ENCODE measurements at regions not wholly inside any gene's neighbourhood (a gene's known extent, or its start where the extent isn't known, plus 50 kb on each side); places are given as distances from the start of the nearest gene placed in this dataset.

DNA sequence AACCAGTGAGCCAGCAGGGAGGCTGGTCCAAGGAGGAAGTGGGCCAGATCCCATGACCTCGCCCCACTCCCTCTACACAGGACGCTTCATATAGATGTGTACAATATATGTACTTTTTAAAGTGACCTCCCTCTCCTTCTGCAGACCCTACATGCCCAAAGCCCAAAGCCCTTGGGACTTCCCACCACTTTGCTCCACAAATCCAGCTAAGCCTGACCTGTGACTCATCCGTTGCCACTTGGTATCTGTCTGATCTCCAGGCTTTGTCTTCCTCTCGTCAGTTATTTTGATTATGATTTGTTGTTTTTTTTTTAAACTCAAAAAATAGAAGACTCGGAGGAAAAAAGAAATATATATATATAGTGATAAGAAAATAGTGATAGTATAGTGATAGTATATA, 470.8 kb downstream of the KCNJ3 start:
- Histone ChIP-seq H3K4me1 (no peaks in the 10 kb centered on the region), H3K36me3 (no peaks in the 10 kb centered on the region), H3K27me3 (no peaks in the 10 kb centered on the region), H3K27ac (no peak overlapping the region), H3K9me3 (no peaks in the 10 kb centered on the region), H3K4me3 (no peak overlapping the region)
- intact Hi-C loops (cut with DNase I), result no loop called here
- no peak for DNase-seq
- TF ChIP-seq CTCF (IDR thresholded peaks at IDR 0.05), result no peak
- WGBS, 2 donors, result 64 to 76% methylated on average over 5 of the region's 5 CpGs

DNA sequence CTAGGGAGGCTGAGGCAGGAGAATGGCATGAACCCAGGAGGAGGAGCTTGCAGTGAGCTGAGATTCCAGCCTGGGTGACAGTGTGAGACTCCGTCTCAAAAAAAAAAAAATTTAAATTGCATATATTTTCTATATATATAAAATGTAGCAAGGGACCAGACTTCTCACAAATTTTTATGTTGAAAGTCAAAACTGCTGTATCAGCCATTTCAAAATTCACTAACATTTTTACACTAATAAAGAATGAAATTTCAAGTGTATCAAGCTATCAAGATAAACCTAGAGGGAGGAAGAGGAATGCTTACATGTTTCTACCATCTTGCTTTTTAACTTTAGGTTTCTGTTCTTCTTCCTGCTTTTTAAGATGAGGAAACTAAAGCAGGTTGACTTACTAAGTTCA, 464.0 kb downstream of the KCNJ3 start:
- Histone ChIP-seq H3K27ac (no peak overlapping the region), H3K9me3 (no peaks in the 10 kb centered on the region), H3K4me1 (no peaks in the 10 kb centered on the region), H3K36me3 (no peaks in the 10 kb centered on the region), H3K4me3 (no peak overlapping the region), H3K27me3 (no peaks in the 10 kb centered on the region)
- no peak for TF ChIP-seq POLR2A (IDR thresholded peaks at IDR 0.05)
- TF ChIP-seq CTCF (IDR thresholded peaks at IDR 0.05), result no peak
- DNase-seq, result no peak
- intact Hi-C loops (cut with DNase I), result no loop called here
- 82 to 94% methylated on average over 1 of the region's 1 CpG for WGBS, 2 donors

- Histone ChIP-seq H3K27me3 (no peaks in the 10 kb centered on the region), H3K27ac (no peak overlapping the region), H3K4me1 (no peaks in the 10 kb centered on the region), H3K9me3 (no peaks in the 10 kb centered on the region), H3K36me3 (no peaks in the 10 kb centered on the region), H3K4me3 (no peak overlapping the region)
- DNase-seq, result no peak
- intact Hi-C loops (cut with DNase I), result no loop called here
- TF ChIP-seq CTCF (IDR thresholded peaks at IDR 0.05) (no peak), POLR2A (IDR thresholded peaks at IDR 0.05) (no peak)
Measured at GRCh38 chr2:155161314-155161713, 462.8 kb downstream of the KCNJ3 start.

- TF ChIP-seq POLR2A (IDR thresholded peaks at IDR 0.05) (no peak), CTCF (IDR thresholded peaks at IDR 0.05) (no peak)
- 53 to 72% methylated on average over 2 of the region's 2 CpGs for WGBS, 2 donors
- no peaks in the 10 kb centered on the region for H3K36me3 ChIP-seq
- H3K27ac ChIP-seq, result no peak overlapping the region
- DNase-seq, result no peak
- no peak overlapping the region for H3K4me3 ChIP-seq
- no peaks in the 10 kb centered on the region for H3K9me3 ChIP-seq
- no peaks in the 10 kb centered on the region for H3K27me3 ChIP-seq
- intact Hi-C loops (cut with DNase I), result no loop called here
- H3K4me1 ChIP-seq, result no peaks in the 10 kb centered on the region
Measured at GRCh38 chr2:155157711-155158110, 459.2 kb downstream of the KCNJ3 start.

- DNase-seq, result no peak
- 44 to 50% methylated on average over 3 of the region's 3 CpGs for WGBS, 2 donors
- no peak overlapping the region for H3K27ac ChIP-seq
Measured at GRCh38 chr2:155157065-155157464, 458.6 kb downstream of the KCNJ3 start.

More at GRCh38 chr2:155157065-155157464, 458.6 kb downstream of the KCNJ3 start:
- no peak for TF ChIP-seq POLR2A (IDR thresholded peaks at IDR 0.05)
- TF ChIP-seq CTCF (IDR thresholded peaks at IDR 0.05), result no peak
- Histone ChIP-seq H3K27me3 (no peaks in the 10 kb centered on the region), H3K4me3 (no peak overlapping the region), H3K9me3 (no peaks in the 10 kb centered on the region), H3K36me3 (no peaks in the 10 kb centered on the region), H3K4me1 (no peaks in the 10 kb centered on the region)
- intact Hi-C loops (cut with DNase I), result no loop called here
